Activated T-cell treated with anti-CD3 and anti-CD28 coated beads, Interleukin-2, amount 50 U/mL, for 4 hours (primary cell): ENCODE measurements at regions not wholly inside any gene's neighbourhood (a gene's known extent, or its start where the extent isn't known, plus 50 kb on each side); places are given as distances from the start of the nearest gene placed in this dataset.
A peak's percentile ranks its signal among the peaks of the same experiment; 100 is the strongest.
"Not testable (repeated sequence)": the region's sequence is repeated elsewhere in the genome, so short reads cannot be mapped to it uniquely, and the experiment has no call there.

ENCODE experiments used
- ATAC-seq, 2 donors: fragments of 200-7000 bp; cut with Tn5 transposase; one replicate each; pipeline ENCODE4 v1.10.0; 2021
- DNase-seq: peaks from one replicate; pipeline ENCODE4 v3.0.0-alpha.2; 2020
- H3K27me3 Mint-ChIP-seq: one replicate; pipeline ENCODE4 v1.8.0; 2021; ENCODE audit warnings: low read depth, mixed read lengths
- H3K36me3 Mint-ChIP-seq: one replicate; pipeline ENCODE4 v1.8.0; 2022; ENCODE audit warnings: mixed read lengths; ENCODE audit not compliant: insufficient read depth
- H3K4me1 Mint-ChIP-seq: one replicate; pipeline ENCODE4 v1.8.0; 2021; ENCODE audit warnings: low read depth, mixed read lengths
- H3K4me3 Mint-ChIP-seq: one replicate; pipeline ENCODE4 v1.8.0; 2021; ENCODE audit warnings: mild to moderate bottlenecking, moderate library complexity, mixed read lengths
- H3K9me3 Mint-ChIP-seq: one replicate; pipeline ENCODE4 v1.8.0; 2021; ENCODE audit warnings: mixed read lengths

GRCh38 chr4:100034023-100034664, 84.1 kb upstream of the H2AZ1 start:
- Mint-ChIP-seq H3K9me3 (peaks cover 9% of the 10 kb centered on the region), H3K4me3 (no peak overlapping the region), H3K4me1 (no peaks in the 10 kb centered on the region), H3K27me3 (peaks cover 3% of the 10 kb centered on the region), H3K36me3 (no peaks in the 10 kb centered on the region)
- DNase-seq (no peak), ATAC-seq (no peak)

GRCh38 chr4:100026066-100026465, 76.0 kb upstream of the H2AZ1 start:
- no peaks in the 10 kb centered on the region for H3K4me1 Mint-ChIP-seq

GRCh38 chr4:100023800-100024199, 73.7 kb upstream of the H2AZ1 start:
- DNase-seq (no peak), ATAC-seq (no peak)
- Mint-ChIP-seq H3K36me3 (no peaks in the 10 kb centered on the region), H3K4me3 (no peak overlapping the region), H3K9me3 (no peaks in the 10 kb centered on the region), H3K4me1 (no peaks in the 10 kb centered on the region), H3K27me3 (peaks cover 19% of the 10 kb centered on the region)

More at GRCh38 chr4:100026066-100026465, 76.0 kb upstream of the H2AZ1 start:
- no peak overlapping the region for H3K4me3 Mint-ChIP-seq
- H3K27me3 Mint-ChIP-seq = peaks cover 13% of the 10 kb centered on the region
- H3K9me3 Mint-ChIP-seq = no peaks in the 10 kb centered on the region
- ATAC-seq (no peak), DNase-seq (no peak)
- no peaks in the 10 kb centered on the region for H3K36me3 Mint-ChIP-seq

- no peak overlapping the region for H3K4me3 Mint-ChIP-seq
- DNase-seq (no peak), ATAC-seq (no peak)
- no peaks in the 10 kb centered on the region for H3K9me3 Mint-ChIP-seq
- peaks cover 3% of the 10 kb centered on the region for H3K4me1 Mint-ChIP-seq
- peaks cover 19% of the 10 kb centered on the region for H3K27me3 Mint-ChIP-seq
- H3K36me3 Mint-ChIP-seq = no peaks in the 10 kb centered on the region
Measured at GRCh38 chr4:100022792-100023222, 72.7 kb upstream of the H2AZ1 start.

DNA sequence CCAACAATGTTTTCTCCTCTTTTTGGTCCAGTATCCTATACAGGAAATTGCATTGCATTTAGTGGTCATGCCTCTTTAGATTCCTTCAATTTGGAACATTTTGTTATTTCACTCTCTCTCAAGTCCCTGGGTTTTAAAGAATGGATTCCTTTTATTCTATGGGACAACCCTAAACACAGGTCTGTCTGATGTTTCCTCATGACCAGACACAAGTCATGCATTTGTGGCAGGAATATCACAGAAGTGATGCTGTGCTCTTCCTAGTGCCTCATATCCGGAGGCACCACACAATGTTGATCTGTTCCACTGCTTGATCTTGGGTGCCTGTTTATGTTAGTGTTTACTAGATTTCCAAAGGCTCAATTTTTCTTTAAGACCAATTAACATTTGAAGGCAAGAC, 69.7 kb upstream of the H2AZ1 start:
- no peaks in the 10 kb centered on the region for H3K9me3 Mint-ChIP-seq
- peaks cover 5% of the 10 kb centered on the region for H3K4me1 Mint-ChIP-seq
- peaks cover 16% of the 10 kb centered on the region for H3K27me3 Mint-ChIP-seq
- no peak for ATAC-seq
- no peaks in the 10 kb centered on the region for H3K36me3 Mint-ChIP-seq
- no peak overlapping the region for H3K4me3 Mint-ChIP-seq
- DNase-seq = no peak

DNA sequence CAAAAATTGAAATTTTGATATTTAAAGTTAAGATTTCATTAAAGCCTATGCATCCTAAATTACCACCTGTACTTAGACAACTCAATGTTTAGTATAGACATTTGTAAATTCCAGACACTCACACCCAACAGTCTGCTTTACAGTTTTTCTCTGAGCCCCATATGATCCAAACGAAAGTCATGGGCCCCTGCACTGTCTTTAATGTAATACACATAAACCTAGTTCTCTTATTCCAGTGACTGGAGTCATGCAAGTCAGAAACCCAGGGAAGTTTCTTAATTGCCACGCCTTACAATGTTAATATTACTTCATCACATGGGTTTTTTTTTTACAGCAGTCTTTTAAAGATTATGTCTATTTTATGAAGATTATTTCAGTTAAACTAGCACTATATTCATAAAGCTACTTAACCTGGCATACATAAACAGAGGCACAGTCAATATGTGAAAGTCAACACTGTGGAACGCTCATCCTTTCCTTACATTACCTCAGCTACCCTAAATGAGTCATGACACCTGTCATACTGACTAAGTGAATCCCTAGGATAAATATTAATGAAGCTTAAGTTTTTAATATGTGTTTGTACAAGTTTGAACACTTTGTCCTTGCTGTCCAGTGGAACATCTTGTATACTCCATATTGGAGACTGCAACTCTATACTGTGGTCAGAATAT, 67.7 kb upstream of the H2AZ1 start:
- no peaks in the 10 kb centered on the region for H3K9me3 Mint-ChIP-seq
- H3K27me3 Mint-ChIP-seq = peaks cover 13% of the 10 kb centered on the region
- H3K4me1 Mint-ChIP-seq = peaks cover 5% of the 10 kb centered on the region
- H3K36me3 Mint-ChIP-seq = no peaks in the 10 kb centered on the region
- ATAC-seq (peak; percentile 77 to 82), DNase-seq (no peak)
- H3K4me3 Mint-ChIP-seq = no peak overlapping the region

- no peaks in the 10 kb centered on the region for H3K36me3 Mint-ChIP-seq
- no peaks in the 10 kb centered on the region for H3K9me3 Mint-ChIP-seq
- peaks cover 5% of the 10 kb centered on the region for H3K4me1 Mint-ChIP-seq
- ATAC-seq (no peak), DNase-seq (no peak)
- no peak overlapping the region for H3K4me3 Mint-ChIP-seq
- H3K27me3 Mint-ChIP-seq = peaks cover 6% of the 10 kb centered on the region
Measured at GRCh38 chr4:100016191-100016590, 66.1 kb upstream of the H2AZ1 start.

DNA sequence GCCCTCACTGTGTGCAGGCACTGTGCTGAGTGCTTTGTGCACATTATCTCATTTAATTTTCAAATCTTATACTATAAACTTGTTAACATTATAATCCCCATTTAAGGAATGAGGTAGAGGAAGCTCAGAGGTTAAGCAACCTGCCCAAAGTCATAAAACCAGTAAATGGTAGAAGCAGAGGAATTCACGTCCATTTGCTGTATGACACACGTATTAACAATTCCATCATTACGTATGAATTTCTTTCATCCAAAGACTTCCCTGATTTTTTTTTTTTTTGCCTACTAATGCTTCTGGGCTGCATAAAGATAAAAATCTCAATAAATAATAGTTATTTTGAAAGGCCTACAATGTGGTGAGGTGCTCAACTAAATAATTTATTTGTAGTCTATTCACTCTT, 64.5 kb upstream of the H2AZ1 start:
- Mint-ChIP-seq H3K36me3 (no peaks in the 10 kb centered on the region), H3K4me1 (peaks cover 5% of the 10 kb centered on the region), H3K9me3 (no peaks in the 10 kb centered on the region), H3K27me3 (peaks cover 2% of the 10 kb centered on the region), H3K4me3 (no peak overlapping the region)
- ATAC-seq = no peak
- DNase-seq = no peak

DNA sequence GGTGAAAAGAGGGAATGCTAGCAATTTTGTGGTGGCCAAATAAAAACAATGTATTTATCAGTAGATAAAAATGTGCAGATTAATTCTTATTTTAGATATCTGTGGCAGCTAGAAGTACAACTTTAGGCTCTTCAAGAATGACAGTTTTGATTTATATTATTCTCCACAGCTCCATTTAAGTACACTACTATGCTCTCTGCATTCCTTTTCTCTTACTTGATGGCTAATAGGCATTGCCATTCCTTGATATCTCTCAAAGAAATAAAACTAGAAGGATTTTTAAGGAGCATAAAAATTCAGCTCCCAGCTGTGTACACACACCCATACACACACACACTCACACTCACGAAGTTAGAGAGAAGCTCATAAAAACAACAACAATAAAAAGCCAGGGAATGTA, 59.4 kb upstream of the H2AZ1 start:
- no peak overlapping the region for H3K4me3 Mint-ChIP-seq
- ATAC-seq = no peak
- peaks cover 6% of the 10 kb centered on the region for H3K27me3 Mint-ChIP-seq
- no peaks in the 10 kb centered on the region for H3K36me3 Mint-ChIP-seq
- no peak for DNase-seq
- H3K4me1 Mint-ChIP-seq = no peaks in the 10 kb centered on the region
- H3K9me3 Mint-ChIP-seq = no peaks in the 10 kb centered on the region

DNA sequence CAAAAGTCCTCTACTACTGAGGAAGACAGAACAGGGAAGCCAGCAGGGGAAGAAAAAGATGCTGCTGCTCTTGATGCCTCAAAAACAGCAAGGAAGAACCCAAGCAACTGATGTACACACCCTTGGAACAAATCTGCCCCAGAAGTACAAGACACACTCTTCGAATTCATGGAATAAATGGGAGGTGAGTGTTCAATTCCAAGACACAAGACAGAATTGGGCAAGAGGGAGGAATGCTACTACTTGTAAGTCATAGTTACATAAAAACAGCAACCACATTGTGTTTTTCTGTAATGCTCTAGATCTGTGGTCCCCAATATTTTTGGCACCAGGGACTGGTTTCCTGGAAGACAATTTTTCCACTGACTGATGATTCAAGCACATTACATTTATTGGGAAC, 58.0 kb upstream of the H2AZ1 start:
- Mint-ChIP-seq H3K4me1 (no peaks in the 10 kb centered on the region), H3K27me3 (peaks cover 6% of the 10 kb centered on the region)
- DNase-seq = no peak

GRCh38 chr4:100006161-100006560, 56.1 kb upstream of the H2AZ1 start:
- not testable (repeated sequence) for H3K4me1 Mint-ChIP-seq, H3K36me3 Mint-ChIP-seq, H3K4me3 Mint-ChIP-seq, ATAC-seq, H3K27me3 Mint-ChIP-seq, H3K9me3 Mint-ChIP-seq, DNase-seq

More for the DNA sequence above, 58.0 kb upstream of the H2AZ1 start:
- no peaks in the 10 kb centered on the region for H3K9me3 Mint-ChIP-seq
- no peak overlapping the region for H3K4me3 Mint-ChIP-seq
- ATAC-seq = no peak
- no peaks in the 10 kb centered on the region for H3K36me3 Mint-ChIP-seq
